Motor neuron (in vitro differentiated cells): ENCODE measurements at regions not wholly inside any gene's neighbourhood (a gene's known extent, or its start where the extent isn't known, plus 50 kb on each side); places are given as distances from the start of the nearest gene placed in this dataset.

ENCODE experiments used
- ATAC-seq, 8 experiments: fragments of 200-7000 bp; cut with Tn5 transposase; replicated peaks in 6 of 8; 2 replicates each; pipeline ENCODE4 v1.8.0; 2021; ENCODE audit warnings: mild to moderate bottlenecking in 8 of 8, moderate library complexity in 8 of 8
- H3K27ac ChIP-seq, 2 donors: fragments of 250-450 bp; sonication (Bioruptor Pico); 2 replicates each; pipeline ENCODE4 v1.9.0; 2021; ENCODE audit warnings: antibody characterized with exemption in 2 of 2, mild to moderate bottlenecking in 2 of 2, moderate library complexity in 1 of 2
- H3K4me1 ChIP-seq, 2 donors: fragments of 250-450 bp; sonication (Bioruptor Pico); replicated peaks in 1 of 2; 2 replicates each; pipeline ENCODE4 v1.6.1; 2021; ENCODE audit warnings: antibody characterized with exemption in 2 of 2, mild to moderate bottlenecking in 2 of 2, moderate library complexity in 1 of 2
- H3K4me3 ChIP-seq, 5 donors: fragments of 250-450 bp; sonication (Bioruptor Pico); 2 replicates each; pipeline ENCODE4 v1.9.0; 2021; ENCODE audit warnings: antibody characterized with exemption in 5 of 5, mild to moderate bottlenecking in 5 of 5, moderate library complexity in 4 of 5
- WGBS, 10 experiments: fragments of 450-650 bp; shearing (Covaris generic); methylation state at CpG; one replicate each; pipeline ENCODE4 v1.0.0; 2022; 5-methylcytosine and 5-hydroxymethylcytosine counted together
- in situ Hi-C, 9 experiments: fragments of 400-800 bp; cut with MboI; loops; one replicate each; pipeline ENCODE4 v1.15.0; 2021; ENCODE audit warnings: low sequenced_read_pairs in 9 of 9, low pct_unique_long_range_greater_than_20kb in 2 of 9; ENCODE audit not compliant: unreplicated experiment in 9 of 9

GRCh38 chr4:15235135-15235534, 192.7 kb upstream of the C1QTNF7 start:
- no peak overlapping the region for H3K27ac ChIP-seq
- 14 to 92% (median 38%) methylated on average over 1 to 2 of the region's 2 CpGs; no CpG with 5 or more reads in 5 of the 10 experiments for WGBS, 10 experiments
- in situ Hi-C loops = loop anchor here in 5 of 9 experiments (10.0 to 25.0 kb wide), 4 partner anchors 177 to 402 kb away; partner anchors contain the start of gene CC2D2A (in 2 of the 5)
- H3K4me3 ChIP-seq = no peak overlapping the region
- no peak for ATAC-seq
- H3K4me1 ChIP-seq = no peaks in the 10 kb centered on the region

- 20 to 86% (median 67%) methylated on average over 1 to 3 of the region's 3 CpGs; no CpG with 5 or more reads in 1 of the 10 experiments for WGBS, 10 experiments
- ATAC-seq = no peak
- in situ Hi-C loops = loop anchor here in 5 of 9 experiments (10.0 to 25.0 kb wide), 4 partner anchors 175 to 400 kb away; partner anchors contain the start of gene CC2D2A (in 2 of the 5)
- Histone ChIP-seq H3K4me1 (no peaks in the 10 kb centered on the region), H3K4me3 (no peak overlapping the region), H3K27ac (no peak overlapping the region)
Measured at GRCh38 chr4:15237648-15238230, 190.1 kb upstream of the C1QTNF7 start.

GRCh38 chr4:15238720-15239119, 189.1 kb upstream of the C1QTNF7 start:
- Histone ChIP-seq H3K27ac (no peak overlapping the region), H3K4me1 (no peaks in the 10 kb centered on the region), H3K4me3 (no peak overlapping the region)
- WGBS, 10 experiments = 0 to 67% (median 30%) methylated on average over 1 to 3 of the region's 3 CpGs; no CpG with 5 or more reads in 4 of the 10 experiments
- in situ Hi-C loops = loop anchor here in 5 of 9 experiments (10.0 to 25.0 kb wide), 4 partner anchors 174 to 399 kb away; partner anchors contain the start of gene CC2D2A (in 2 of the 5)
- ATAC-seq = peak in 4 of 8 experiments; percentile 33 to 89 (median 46)

- H3K4me3 ChIP-seq = no peak overlapping the region
- no peaks in the 10 kb centered on the region for H3K4me1 ChIP-seq
- H3K27ac ChIP-seq = no peak overlapping the region
- WGBS, 10 experiments = 0 to 94% (median 75%) methylated on average over 1 to 4 of the region's 4 CpGs
- no peak for ATAC-seq
- in situ Hi-C loops = loop anchor here in 5 of 9 experiments (10.0 to 25.0 kb wide), 4 partner anchors 172 to 397 kb away; partner anchors contain the start of gene CC2D2A (in 2 of the 5)
Measured at GRCh38 chr4:15239866-15240265, 188.0 kb upstream of the C1QTNF7 start.

GRCh38 chr4:15240764-15241163, 187.1 kb upstream of the C1QTNF7 start:
- H3K27ac ChIP-seq = no peak overlapping the region
- in situ Hi-C loops = loop anchor here in 4 of 9 experiments (25.0 kb wide), 3 partner anchors 172 to 397 kb away; partner anchors contain the start of gene CC2D2A (in 2 of the 4)
- no peak overlapping the region for H3K4me3 ChIP-seq
- no peak for ATAC-seq
- H3K4me1 ChIP-seq = no peaks in the 10 kb centered on the region
- WGBS, 10 experiments = 29 to 90% (median 71%) methylated on average over 1 to 3 of the region's 3 CpGs; no CpG with 5 or more reads in 2 of the 10 experiments

GRCh38 chr4:15242021-15242420, 185.8 kb upstream of the C1QTNF7 start:
- no peak overlapping the region for H3K27ac ChIP-seq
- H3K4me3 ChIP-seq = no peak overlapping the region
- no peak for ATAC-seq
- in situ Hi-C loops = loop anchor here in 4 of 9 experiments (25.0 kb wide), 3 partner anchors 170 to 395 kb away; partner anchors contain the start of gene CC2D2A (in 2 of the 4)
- 83 to 100% (median 89%) methylated on average over 1 of the region's 1 CpG; no CpG with 5 or more reads in 5 of the 10 experiments for WGBS, 10 experiments
- no peaks in the 10 kb centered on the region for H3K4me1 ChIP-seq

GRCh38 chr4:15244354-15244753, 183.5 kb upstream of the C1QTNF7 start:
- no peaks in the 10 kb centered on the region for H3K4me1 ChIP-seq
- no peak overlapping the region for H3K4me3 ChIP-seq
- no peak overlapping the region for H3K27ac ChIP-seq
- in situ Hi-C loops = loop anchor here in 4 of 9 experiments (25.0 kb wide), 3 partner anchors 168 to 393 kb away; partner anchors contain the start of gene CC2D2A (in 2 of the 4)
- 58 to 100% (median 100%) methylated on average over 1 to 2 of the region's 2 CpGs; no CpG with 5 or more reads in 5 of the 10 experiments for WGBS, 10 experiments
- ATAC-seq = peak in 2 of 8 experiments; percentile 49 to 72

GRCh38 chr4:15245006-15245530, 182.8 kb upstream of the C1QTNF7 start:
- Histone ChIP-seq H3K4me1 (no peaks in the 10 kb centered on the region), H3K4me3 (no peak overlapping the region), H3K27ac (no peak overlapping the region)
- WGBS, 10 experiments = 83 to 100% (median 85%) methylated on average over 1 to 2 of the region's 3 CpGs; no CpG with 5 or more reads in 7 of the 10 experiments
- in situ Hi-C loops = loop anchor here in 4 of 9 experiments (25.0 kb wide), 3 partner anchors 167 to 392 kb away; partner anchors contain the start of gene CC2D2A (in 2 of the 4)
- ATAC-seq = no peak

- Histone ChIP-seq H3K4me3 (no peak overlapping the region), H3K27ac (no peak overlapping the region), H3K4me1 (no peaks in the 10 kb centered on the region)
- ATAC-seq = no peak
- in situ Hi-C loops = no loop called here
- 18 to 100% (median 58%) methylated on average over 1 to 3 of the region's 3 CpGs for WGBS, 10 experiments
Measured at GRCh38 chr4:15250021-15250441, 177.8 kb upstream of the C1QTNF7 start.

- H3K4me1 ChIP-seq = no peaks in the 10 kb centered on the region
- ATAC-seq = no peak
- WGBS, 10 experiments = 36 to 96% (median 83%) methylated on average over 2 to 4 of the region's 4 CpGs; no CpG with 5 or more reads in 1 of the 10 experiments
- no peak overlapping the region for H3K4me3 ChIP-seq
- H3K27ac ChIP-seq = no peak overlapping the region
- in situ Hi-C loops = no loop called here
Measured at GRCh38 chr4:15253349-15253748, 174.5 kb upstream of the C1QTNF7 start.

- in situ Hi-C loops = no loop called here
- Histone ChIP-seq H3K4me3 (no peak overlapping the region), H3K4me1 (no peaks in the 10 kb centered on the region), H3K27ac (no peak overlapping the region)
- WGBS, 10 experiments = 0 to 83% (median 60%) methylated on average over 1 to 7 of the region's 7 CpGs; no CpG with 5 or more reads in 1 of the 10 experiments
- no peak for ATAC-seq
Measured at GRCh38 chr4:15254236-15254880, 173.5 kb upstream of the C1QTNF7 start.

- in situ Hi-C loops = no loop called here
- Histone ChIP-seq H3K4me3 (no peak overlapping the region), H3K4me1 (no peaks in the 10 kb centered on the region), H3K27ac (no peak overlapping the region)
- ATAC-seq = no peak
- 29 to 88% (median 51%) methylated on average over 1 to 4 of the region's 4 CpGs; no CpG with 5 or more reads in 2 of the 10 experiments for WGBS, 10 experiments
Measured at GRCh38 chr4:15255537-15255936, 172.3 kb upstream of the C1QTNF7 start.

- 0 to 100% (median 46%) methylated on average over 2 to 5 of the region's 5 CpGs; no CpG with 5 or more reads in 3 of the 10 experiments for WGBS, 10 experiments
- Histone ChIP-seq H3K27ac (no peak overlapping the region), H3K4me3 (no peak overlapping the region), H3K4me1 (no peaks in the 10 kb centered on the region)
- ATAC-seq = no peak
- in situ Hi-C loops = no loop called here
Measured at GRCh38 chr4:15260758-15261157, 167.1 kb upstream of the C1QTNF7 start.
